ENCODE measurements at regions not wholly inside any gene's neighbourhood (a gene's known extent, or its start where the extent isn't known, plus 50 kb on each side); places are given as distances from the start of the nearest gene placed in this dataset.

DNA sequence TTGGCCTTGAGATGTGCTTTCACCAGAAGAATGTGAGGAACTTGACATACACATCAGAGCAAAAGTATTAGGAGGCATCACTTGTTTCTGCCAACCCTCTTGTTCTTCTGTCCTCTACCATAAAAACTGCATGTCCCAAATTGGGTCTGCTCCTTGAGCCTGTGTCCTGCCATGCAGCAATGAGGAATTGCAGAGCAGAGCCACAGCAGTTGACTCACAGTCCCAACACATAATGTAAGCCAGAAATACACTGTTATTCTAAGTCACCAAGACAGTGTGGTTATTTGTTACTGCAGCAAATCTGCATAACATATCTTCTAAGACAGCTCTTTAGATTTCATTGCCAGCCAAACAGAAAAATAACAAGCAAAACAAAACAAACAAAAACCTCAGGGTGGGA lies 598.2 kb downstream of the PRELID2 start:
- no peak for TF ChIP-seq EZH2 (IDR thresholded peaks at IDR 0.05; ENCODE audit: borderline replicate concordance, low read length)
- TF ChIP-seq CTCF (IDR thresholded peaks at IDR 0.05; ENCODE audit: low read length) = no peak

Data from OCI-LY1 (cell line).